C4-2B (cell line): ENCODE measurements at regions not wholly inside any gene's neighbourhood (a gene's known extent, or its start where the extent isn't known, plus 50 kb on each side); places are given as distances from the start of the nearest gene placed in this dataset.

Source experiments
- CTCF ChIP-seq: fragments of 450-650 bp; conservative IDR thresholded peaks from 2 replicates; pipeline ENCODE4 v1.5.1; 2017; ENCODE audit warnings: mild to moderate bottlenecking
- ZFX ChIP-seq: fragments of 450-650 bp; IDR thresholded peaks from 2 replicates; pipeline ENCODE4 v1.6.1; 2017

GRCh38 chr2:16224298-16225045, 284.1 kb downstream of the MYCN start:
- TF ChIP-seq CTCF (no peak), ZFX (no peak)
